Neural progenitor cell (in vitro differentiated cells): ENCODE measurements at regions not wholly inside any gene's neighbourhood (a gene's known extent, or its start where the extent isn't known, plus 50 kb on each side); places are given as distances from the start of the nearest gene placed in this dataset.

Experiments
- DNase-seq: peaks from one replicate; pipeline ENCODE4 v3.0.0-alpha.2; 2016; ENCODE audit warnings: low spot score
- H2AFZ ChIP-seq: fragments of 200-600 bp; sonication (generic); replicated peaks from 2 replicates; pipeline ENCODE4 v1.6.1; 2016; ENCODE audit warnings: antibody characterized with exemption
- H3F3A ChIP-seq: fragments of 200-600 bp; sonication (generic); 2 replicates; pipeline ENCODE4 v1.6.1; 2016; ENCODE audit warnings: antibody characterized with exemption, low read depth
- H3K27ac ChIP-seq: fragments of 200-600 bp; sonication (generic); 2 replicates; pipeline ENCODE4 v1.5.1; 2016; ENCODE audit warnings: mild to moderate bottlenecking
- H3K27me3 ChIP-seq: fragments of 200-600 bp; sonication (generic); 2 replicates; pipeline ENCODE4 v1.6.1; 2016; ENCODE audit warnings: mild to moderate bottlenecking, moderate library complexity
- H3K36me3 ChIP-seq: fragments of 200-600 bp; sonication (generic); 2 replicates; pipeline ENCODE4 v1.5.1; 2016
- H3K4me1 ChIP-seq: fragments of 200-600 bp; sonication (generic); 2 replicates; pipeline ENCODE4 v1.6.1; 2016; ENCODE audit warnings: mixed run types
- H3K4me2 ChIP-seq: fragments of 200-600 bp; sonication (generic); 2 replicates; pipeline ENCODE4 v1.6.1; 2016
- H3K4me3 ChIP-seq: fragments of 200-600 bp; sonication (generic); 2 replicates; pipeline ENCODE4 v1.5.1; 2016
- H3K79me2 ChIP-seq: fragments of 200-600 bp; sonication (generic); 2 replicates; pipeline ENCODE4 v1.6.1; 2016; ENCODE audit warnings: low read depth
- H3K9ac ChIP-seq: fragments of 200-600 bp; sonication (generic); 2 replicates; pipeline ENCODE4 v1.6.1; 2016
- H3K9me3 ChIP-seq: fragments of 200-600 bp; sonication (generic); 2 replicates; pipeline ENCODE4 v1.5.1; 2016; ENCODE audit warnings: low read depth
- H4K20me1 ChIP-seq: fragments of 200-600 bp; sonication (generic); 2 replicates; pipeline ENCODE4 v1.6.1; 2016; ENCODE audit warnings: low read depth
- H3K27ac Mint-ChIP-seq: 3 replicates; pipeline ENCODE4 v1.8.0; 2021; ENCODE audit warnings: mixed read lengths
- H3K27me3 Mint-ChIP-seq: 2 replicates; pipeline ENCODE4 v1.8.0; 2022; ENCODE audit warnings: low read depth, mild to moderate bottlenecking, inconsistent platforms, moderate library complexity, mixed read lengths; ENCODE audit not compliant: insufficient read depth
- H3K36me3 Mint-ChIP-seq: 3 replicates; pipeline ENCODE4 v1.8.0; 2021; ENCODE audit warnings: mixed read lengths
- H3K4me1 Mint-ChIP-seq: 3 replicates; pipeline ENCODE4 v1.8.0; 2021; ENCODE audit warnings: mixed read lengths
- H3K4me3 Mint-ChIP-seq: 3 replicates; pipeline ENCODE4 v1.8.0; 2021; ENCODE audit warnings: mild to moderate bottlenecking, moderate library complexity, mixed read lengths
- H3K9me3 Mint-ChIP-seq: 3 replicates; pipeline ENCODE4 v1.8.0; 2020; ENCODE audit warnings: mixed read lengths
- CTCF ChIP-seq: fragments of 200-600 bp; sonication (generic); IDR thresholded peaks from 2 replicates; pipeline ENCODE4 v1.5.1; 2017; ENCODE audit warnings: antibody characterized with exemption, mild to moderate bottlenecking
- EZH2 ChIP-seq: fragments of 200-600 bp; sonication (generic); IDR thresholded peaks from 2 replicates; pipeline ENCODE4 v1.6.1; 2017; ENCODE audit warnings: antibody characterized with exemption, mild to moderate bottlenecking, moderate library complexity
- EZH2phosphoT487 ChIP-seq: fragments of 200-600 bp; sonication (generic); IDR thresholded peaks from 2 replicates; pipeline ENCODE4 v1.6.1; 2017; ENCODE audit warnings: antibody characterized with exemption

GRCh38 chrX:122203399-122203798 is 980.7 kb upstream of the GRIA3 start:
- DNase-seq, result peak; percentile 57
- H3K27ac ChIP-seq, result no peak overlapping the region
- no peaks in the 10 kb centered on the region for H3K36me3 Mint-ChIP-seq
- H3F3A ChIP-seq, result peaks cover 7% of the 10 kb centered on the region
- H3K4me1 ChIP-seq, result peaks cover 17% of the 10 kb centered on the region
- H2AFZ ChIP-seq, result peak overlapping the region; percentile 27
- peak overlapping the region; percentile 46 for H3K4me2 ChIP-seq
- H3K4me3 ChIP-seq, result no peak overlapping the region
- H4K20me1 ChIP-seq, result no peaks in the 10 kb centered on the region
- H3K4me1 Mint-ChIP-seq, result peaks cover 8% of the 10 kb centered on the region
- H3K9ac ChIP-seq, result no peak overlapping the region
- H3K36me3 ChIP-seq, result no peaks in the 10 kb centered on the region
- H3K79me2 ChIP-seq, result peaks cover 40% of the 10 kb centered on the region
- peaks cover 3% of the 10 kb centered on the region for H3K9me3 Mint-ChIP-seq
- H3K9me3 ChIP-seq, result no peaks in the 10 kb centered on the region
- TF ChIP-seq EZH2phosphoT487 (no peak), EZH2 (no peak), CTCF (no peak)
- H3K4me3 Mint-ChIP-seq, result no peak overlapping the region
- H3K27me3 ChIP-seq, result no peaks in the 10 kb centered on the region
- no peak overlapping the region for H3K27ac Mint-ChIP-seq
- no peaks in the 10 kb centered on the region for H3K27me3 Mint-ChIP-seq

DNA sequence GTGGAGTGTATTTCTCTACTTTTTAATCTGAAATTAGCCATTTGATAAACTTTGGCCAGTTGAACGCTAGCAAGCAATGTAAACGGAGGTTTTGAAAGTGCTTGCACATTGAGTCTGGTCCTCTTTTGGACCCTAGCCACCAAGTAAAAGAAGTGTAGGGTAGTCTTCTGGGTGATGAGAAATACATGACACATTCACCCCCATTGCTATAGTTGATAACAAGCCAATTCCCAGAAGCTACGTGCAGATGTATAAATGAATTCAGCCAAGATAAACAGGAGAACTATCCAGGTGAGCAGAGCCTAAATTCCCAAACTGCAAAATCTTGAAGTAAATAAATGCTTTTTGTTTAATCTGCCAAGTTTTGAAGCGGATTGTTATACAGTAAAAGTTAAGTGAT is 965.4 kb upstream of the GRIA3 start:
- H3F3A ChIP-seq, result peaks cover 39% of the 10 kb centered on the region
- no peak for DNase-seq
- Mint-ChIP-seq H3K4me1 (peaks cover 20% of the 10 kb centered on the region), H3K4me3 (no peak overlapping the region), H3K36me3 (no peaks in the 10 kb centered on the region), H3K9me3 (peaks cover 3% of the 10 kb centered on the region), H3K27me3 (peaks cover 18% of the 10 kb centered on the region), H3K27ac (no peak overlapping the region)
- no peak overlapping the region for H2AFZ ChIP-seq
- H3K9me3 ChIP-seq, result no peaks in the 10 kb centered on the region
- H3K9ac ChIP-seq, result no peak overlapping the region
- peaks cover 36% of the 10 kb centered on the region for H3K4me1 ChIP-seq
- no peak overlapping the region for H3K4me2 ChIP-seq
- H3K27ac ChIP-seq, result peak overlapping the region; percentile 96
- no peaks in the 10 kb centered on the region for H4K20me1 ChIP-seq
- peaks cover 5% of the 10 kb centered on the region for H3K36me3 ChIP-seq
- no peaks in the 10 kb centered on the region for H3K27me3 ChIP-seq
- H3K4me3 ChIP-seq, result no peak overlapping the region
- TF ChIP-seq EZH2 (no peak), EZH2phosphoT487 (no peak), CTCF (no peak)
- peaks cover 68% of the 10 kb centered on the region for H3K79me2 ChIP-seq

DNA sequence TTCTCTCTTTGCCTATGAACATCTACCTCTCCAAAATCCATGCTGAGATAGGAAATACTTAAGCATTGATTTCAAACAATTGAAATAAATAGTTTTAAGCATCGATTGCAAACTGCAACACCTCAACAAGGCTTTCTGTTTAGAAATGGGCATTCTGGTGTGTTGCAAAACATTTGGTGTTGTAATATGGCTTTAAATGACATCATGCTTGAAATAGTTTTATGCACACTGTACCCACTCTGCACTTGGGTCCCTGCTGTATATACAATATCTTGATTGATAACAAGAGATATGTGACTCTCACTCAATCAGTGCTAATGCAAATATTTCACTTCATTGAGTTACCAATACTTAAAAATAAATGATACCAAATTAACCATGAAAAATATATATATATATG is 964.9 kb upstream of the GRIA3 start:
- H3K27ac Mint-ChIP-seq, result no peak overlapping the region
- H2AFZ ChIP-seq, result no peak overlapping the region
- H3K27me3 ChIP-seq, result no peaks in the 10 kb centered on the region
- H3K79me2 ChIP-seq, result peaks cover 74% of the 10 kb centered on the region
- peaks cover 20% of the 10 kb centered on the region for H3K4me1 Mint-ChIP-seq
- no peak overlapping the region for H3K4me3 Mint-ChIP-seq
- peaks cover 36% of the 10 kb centered on the region for H3K4me1 ChIP-seq
- DNase-seq, result no peak
- H4K20me1 ChIP-seq, result no peaks in the 10 kb centered on the region
- H3K9me3 Mint-ChIP-seq, result peaks cover 3% of the 10 kb centered on the region
- peak overlapping the region; percentile 96 for H3K27ac ChIP-seq
- peaks cover 42% of the 10 kb centered on the region for H3F3A ChIP-seq
- no peak overlapping the region for H3K9ac ChIP-seq
- TF ChIP-seq CTCF (no peak), EZH2 (no peak), EZH2phosphoT487 (no peak)
- H3K4me3 ChIP-seq, result no peak overlapping the region
- H3K27me3 Mint-ChIP-seq, result peaks cover 21% of the 10 kb centered on the region
- no peaks in the 10 kb centered on the region for H3K9me3 ChIP-seq
- H3K36me3 Mint-ChIP-seq, result no peaks in the 10 kb centered on the region
- no peak overlapping the region for H3K4me2 ChIP-seq
- peaks cover 5% of the 10 kb centered on the region for H3K36me3 ChIP-seq
